GM23338 (cell line): ENCODE measurements at regions not wholly inside any gene's neighbourhood (a gene's known extent, or its start where the extent isn't known, plus 50 kb on each side); places are given as distances from the start of the nearest gene placed in this dataset.

Experiments used
- ATAC-seq: fragments of 200-7000 bp; cut with Tn5 transposase; 3 replicates; pipeline ENCODE4 v1.9.1; 2020
- DNase-seq: peaks from one replicate; pipeline ENCODE4 v3.0.0-alpha.2; 2015; ENCODE audit warnings: low spot score
- H2AFZ ChIP-seq: fragments of 200-600 bp; sonication (generic); 2 replicates; pipeline ENCODE4 v1.8.0; 2016; ENCODE audit warnings: antibody characterized with exemption, mild to moderate bottlenecking, moderate library complexity
- H3F3A ChIP-seq: fragments of 200-600 bp; sonication (generic); replicated peaks from 2 replicates; pipeline ENCODE4 v1.8.0; 2017; ENCODE audit warnings: antibody characterized with exemption, mixed run types, low read depth
- H3K27ac ChIP-seq: fragments of 200-600 bp; sonication (generic); 2 replicates; pipeline ENCODE4 v1.6.1; 2016; ENCODE audit warnings: low read depth
- H3K27me3 ChIP-seq: fragments of 200-600 bp; sonication (generic); 2 replicates; pipeline ENCODE4 v1.8.0; 2016; ENCODE audit warnings: mild to moderate bottlenecking, mixed run types, moderate library complexity; ENCODE audit not compliant: insufficient read depth
- H3K36me3 ChIP-seq: fragments of 200-600 bp; sonication (generic); 2 replicates; pipeline ENCODE4 v1.8.0; 2016; ENCODE audit warnings: mild to moderate bottlenecking; ENCODE audit not compliant: insufficient read depth
- H3K4me1 ChIP-seq: fragments of 200-600 bp; sonication (generic); 2 replicates; pipeline ENCODE4 v1.8.0; 2016; ENCODE audit warnings: mild to moderate bottlenecking, moderate library complexity; ENCODE audit not compliant: insufficient read depth
- H3K4me2 ChIP-seq: fragments of 200-600 bp; sonication (generic); 2 replicates; pipeline ENCODE4 v1.7.1; 2017; ENCODE audit warnings: mixed run types
- H3K4me3 ChIP-seq: fragments of 200-600 bp; sonication (generic); 2 replicates; pipeline ENCODE4 v1.6.1; 2016; ENCODE audit warnings: mixed run types
- H3K79me2 ChIP-seq: fragments of 200-600 bp; sonication (generic); replicated peaks from 2 replicates; pipeline ENCODE4 v1.8.0; 2017; ENCODE audit warnings: mild to moderate bottlenecking; ENCODE audit not compliant: insufficient read depth
- H3K9me2 ChIP-seq: fragments of 200-600 bp; sonication (generic); 2 replicates; pipeline ENCODE4 v1.8.0; 2017; ENCODE audit not compliant: insufficient read depth
- H4K20me1 ChIP-seq: fragments of 200-600 bp; sonication (generic); replicated peaks from 2 replicates; pipeline ENCODE4 v1.8.0; 2017; ENCODE audit warnings: mild to moderate bottlenecking; ENCODE audit not compliant: insufficient read depth
- H3K27ac Mint-ChIP-seq: 2 replicates; pipeline ENCODE4 v1.8.0; 2020; ENCODE audit warnings: inconsistent platforms, mild to moderate bottlenecking, moderate library complexity, mixed read lengths
- H3K27me3 Mint-ChIP-seq: 3 replicates; pipeline ENCODE4 v1.8.0; 2022; ENCODE audit warnings: low read depth, mild to moderate bottlenecking, moderate library complexity, mixed read lengths, inconsistent platforms; ENCODE audit not compliant: insufficient read depth, poor library complexity
- H3K36me3 Mint-ChIP-seq: 3 replicates; pipeline ENCODE4 v1.8.0; 2021; ENCODE audit warnings: low read depth, mild to moderate bottlenecking, inconsistent platforms, moderate library complexity, mixed read lengths
- H3K4me1 Mint-ChIP-seq: 3 replicates; pipeline ENCODE4 v1.8.0; 2020; ENCODE audit warnings: mild to moderate bottlenecking, inconsistent platforms, mixed read lengths
- H3K4me3 Mint-ChIP-seq: 3 replicates; pipeline ENCODE4 v1.8.0; 2021; ENCODE audit warnings: moderate library complexity, mild to moderate bottlenecking, inconsistent platforms, mixed read lengths
- H3K9me3 Mint-ChIP-seq: 3 replicates; pipeline ENCODE4 v1.8.0; 2020; ENCODE audit warnings: moderate library complexity, mild to moderate bottlenecking, inconsistent platforms, mixed read lengths
- CREB1 ChIP-seq: fragments of 250-450 bp; sonication (Bioruptor Pico); IDR thresholded peaks from 2 replicates; pipeline ENCODE4 v1.5.0; 2020; ENCODE audit warnings: low read depth, mild to moderate bottlenecking, moderate library complexity
- EZH2 ChIP-seq: fragments of 200-600 bp; sonication (generic); IDR thresholded peaks from one replicate; pipeline ENCODE4 v1.8.0; 2017; ENCODE audit warnings: antibody characterized with exemption, mild to moderate bottlenecking, low read depth; ENCODE audit not compliant: unreplicated experiment
- EZH2phosphoT487 ChIP-seq: fragments of 200-600 bp; sonication (generic); IDR thresholded peaks from one replicate; pipeline ENCODE4 v1.8.1; 2018; ENCODE audit warnings: antibody characterized with exemption; ENCODE audit not compliant: unreplicated experiment
- JUNB ChIP-seq: IDR thresholded peaks from one replicate; pipeline ENCODE4 v1.6.1; 2016; ENCODE audit warnings: antibody characterized with exemption; ENCODE audit not compliant: unreplicated experiment
- POLR2AphosphoS5 ChIP-seq: IDR thresholded peaks from 2 replicates; pipeline ENCODE4 v1.6.1; 2016; ENCODE audit warnings: antibody characterized with exemption, low read depth
- STAT1 ChIP-seq: IDR thresholded peaks from one replicate; pipeline ENCODE4 v1.6.1; 2016; ENCODE audit warnings: antibody characterized with exemption; ENCODE audit not compliant: unreplicated experiment
- ZNF114 ChIP-seq: fragments of 250-450 bp; sonication (Bioruptor Pico); IDR thresholded peaks from 2 replicates; pipeline ENCODE4 v1.5.0; 2020; ENCODE audit warnings: mild to moderate bottlenecking, moderate library complexity
- TF ChIP-seq, protein P1 (sequence below): IDR thresholded peaks from 2 replicates; pipeline ENCODE4 v1.6.1; 2016; ENCODE audit warnings: antibody characterized with exemption
- TF ChIP-seq, protein P2 (sequence below): fragments of 250-450 bp; sonication (Bioruptor Pico); IDR thresholded peaks from 2 replicates; pipeline ENCODE4 v1.5.0; 2020; ENCODE audit warnings: mild to moderate bottlenecking, moderate library complexity
- TF ChIP-seq, protein P3 (sequence below): IDR thresholded peaks from one replicate; pipeline ENCODE4 v1.6.1; 2018; ENCODE audit warnings: antibody characterized with exemption; ENCODE audit not compliant: unreplicated experiment
- TF ChIP-seq, protein P4 (sequence below), 2 experiments: fragments of 200-600 bp in 1 of 2; sonication (generic) in 1 of 2; conservative IDR thresholded peaks; 2 replicates each; pipeline versions ENCODE4 v1.5.1 to v1.6.1; 2016 to 2017; ENCODE audit warnings: antibody characterized with exemption in 2 of 2, low read depth in 2 of 2, mild to moderate bottlenecking in 2 of 2, moderate library complexity in 1 of 2

DNA sequence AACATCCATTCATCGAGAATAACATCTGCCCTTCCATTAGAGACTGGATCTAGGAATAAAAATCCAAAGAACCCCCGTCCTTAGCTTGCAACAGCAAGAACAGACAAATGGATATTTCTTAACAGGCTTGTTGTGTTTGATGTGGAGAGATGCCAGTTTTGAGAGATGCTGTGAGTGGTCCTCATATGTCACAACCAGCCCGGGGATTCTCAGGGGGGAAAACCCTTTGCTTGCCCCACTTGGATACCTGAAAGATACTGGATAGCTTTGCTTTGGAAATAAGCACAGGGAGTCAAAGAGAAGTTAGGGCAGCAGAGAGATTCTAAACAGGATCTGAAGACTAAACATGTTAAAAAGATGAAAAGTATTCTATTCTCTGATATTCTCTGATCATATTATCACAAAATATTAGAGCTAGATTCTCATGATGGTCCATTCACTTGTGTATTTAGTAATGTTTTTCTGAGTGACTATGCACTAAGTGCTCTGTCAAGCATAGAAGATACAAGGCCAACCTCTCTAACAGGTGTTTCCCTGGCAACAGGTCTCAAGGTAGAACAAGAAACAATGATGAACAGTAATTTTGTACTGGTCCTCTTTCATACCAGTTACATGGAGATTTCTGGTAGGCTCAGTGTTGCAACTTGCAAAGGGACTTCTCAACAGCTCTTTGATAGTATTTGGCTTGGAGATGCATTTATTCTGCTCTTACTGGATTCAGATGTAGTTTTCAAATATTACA lies 348.2 kb downstream of the MYCN start:
- H3K36me3 Mint-ChIP-seq = no peaks in the 10 kb centered on the region
- H3K27ac ChIP-seq = no peak overlapping the region
- no peak overlapping the region for H3K27ac Mint-ChIP-seq
- H3K27me3 Mint-ChIP-seq = peaks cover 5% of the 10 kb centered on the region
- no peak for ATAC-seq
- TF ChIP-seq CREB1 = no peak
- TF ChIP-seq, protein P1, sequence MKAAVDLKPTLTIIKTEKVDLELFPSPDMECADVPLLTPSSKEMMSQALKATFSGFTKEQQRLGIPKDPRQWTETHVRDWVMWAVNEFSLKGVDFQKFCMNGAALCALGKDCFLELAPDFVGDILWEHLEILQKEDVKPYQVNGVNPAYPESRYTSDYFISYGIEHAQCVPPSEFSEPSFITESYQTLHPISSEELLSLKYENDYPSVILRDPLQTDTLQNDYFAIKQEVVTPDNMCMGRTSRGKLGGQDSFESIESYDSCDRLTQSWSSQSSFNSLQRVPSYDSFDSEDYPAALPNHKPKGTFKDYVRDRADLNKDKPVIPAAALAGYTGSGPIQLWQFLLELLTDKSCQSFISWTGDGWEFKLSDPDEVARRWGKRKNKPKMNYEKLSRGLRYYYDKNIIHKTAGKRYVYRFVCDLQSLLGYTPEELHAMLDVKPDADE = no peak
- TF ChIP-seq JUNB = no peak
- TF ChIP-seq STAT1 = no peak
- no peak for TF ChIP-seq ZNF114
- TF ChIP-seq, protein P2, sequence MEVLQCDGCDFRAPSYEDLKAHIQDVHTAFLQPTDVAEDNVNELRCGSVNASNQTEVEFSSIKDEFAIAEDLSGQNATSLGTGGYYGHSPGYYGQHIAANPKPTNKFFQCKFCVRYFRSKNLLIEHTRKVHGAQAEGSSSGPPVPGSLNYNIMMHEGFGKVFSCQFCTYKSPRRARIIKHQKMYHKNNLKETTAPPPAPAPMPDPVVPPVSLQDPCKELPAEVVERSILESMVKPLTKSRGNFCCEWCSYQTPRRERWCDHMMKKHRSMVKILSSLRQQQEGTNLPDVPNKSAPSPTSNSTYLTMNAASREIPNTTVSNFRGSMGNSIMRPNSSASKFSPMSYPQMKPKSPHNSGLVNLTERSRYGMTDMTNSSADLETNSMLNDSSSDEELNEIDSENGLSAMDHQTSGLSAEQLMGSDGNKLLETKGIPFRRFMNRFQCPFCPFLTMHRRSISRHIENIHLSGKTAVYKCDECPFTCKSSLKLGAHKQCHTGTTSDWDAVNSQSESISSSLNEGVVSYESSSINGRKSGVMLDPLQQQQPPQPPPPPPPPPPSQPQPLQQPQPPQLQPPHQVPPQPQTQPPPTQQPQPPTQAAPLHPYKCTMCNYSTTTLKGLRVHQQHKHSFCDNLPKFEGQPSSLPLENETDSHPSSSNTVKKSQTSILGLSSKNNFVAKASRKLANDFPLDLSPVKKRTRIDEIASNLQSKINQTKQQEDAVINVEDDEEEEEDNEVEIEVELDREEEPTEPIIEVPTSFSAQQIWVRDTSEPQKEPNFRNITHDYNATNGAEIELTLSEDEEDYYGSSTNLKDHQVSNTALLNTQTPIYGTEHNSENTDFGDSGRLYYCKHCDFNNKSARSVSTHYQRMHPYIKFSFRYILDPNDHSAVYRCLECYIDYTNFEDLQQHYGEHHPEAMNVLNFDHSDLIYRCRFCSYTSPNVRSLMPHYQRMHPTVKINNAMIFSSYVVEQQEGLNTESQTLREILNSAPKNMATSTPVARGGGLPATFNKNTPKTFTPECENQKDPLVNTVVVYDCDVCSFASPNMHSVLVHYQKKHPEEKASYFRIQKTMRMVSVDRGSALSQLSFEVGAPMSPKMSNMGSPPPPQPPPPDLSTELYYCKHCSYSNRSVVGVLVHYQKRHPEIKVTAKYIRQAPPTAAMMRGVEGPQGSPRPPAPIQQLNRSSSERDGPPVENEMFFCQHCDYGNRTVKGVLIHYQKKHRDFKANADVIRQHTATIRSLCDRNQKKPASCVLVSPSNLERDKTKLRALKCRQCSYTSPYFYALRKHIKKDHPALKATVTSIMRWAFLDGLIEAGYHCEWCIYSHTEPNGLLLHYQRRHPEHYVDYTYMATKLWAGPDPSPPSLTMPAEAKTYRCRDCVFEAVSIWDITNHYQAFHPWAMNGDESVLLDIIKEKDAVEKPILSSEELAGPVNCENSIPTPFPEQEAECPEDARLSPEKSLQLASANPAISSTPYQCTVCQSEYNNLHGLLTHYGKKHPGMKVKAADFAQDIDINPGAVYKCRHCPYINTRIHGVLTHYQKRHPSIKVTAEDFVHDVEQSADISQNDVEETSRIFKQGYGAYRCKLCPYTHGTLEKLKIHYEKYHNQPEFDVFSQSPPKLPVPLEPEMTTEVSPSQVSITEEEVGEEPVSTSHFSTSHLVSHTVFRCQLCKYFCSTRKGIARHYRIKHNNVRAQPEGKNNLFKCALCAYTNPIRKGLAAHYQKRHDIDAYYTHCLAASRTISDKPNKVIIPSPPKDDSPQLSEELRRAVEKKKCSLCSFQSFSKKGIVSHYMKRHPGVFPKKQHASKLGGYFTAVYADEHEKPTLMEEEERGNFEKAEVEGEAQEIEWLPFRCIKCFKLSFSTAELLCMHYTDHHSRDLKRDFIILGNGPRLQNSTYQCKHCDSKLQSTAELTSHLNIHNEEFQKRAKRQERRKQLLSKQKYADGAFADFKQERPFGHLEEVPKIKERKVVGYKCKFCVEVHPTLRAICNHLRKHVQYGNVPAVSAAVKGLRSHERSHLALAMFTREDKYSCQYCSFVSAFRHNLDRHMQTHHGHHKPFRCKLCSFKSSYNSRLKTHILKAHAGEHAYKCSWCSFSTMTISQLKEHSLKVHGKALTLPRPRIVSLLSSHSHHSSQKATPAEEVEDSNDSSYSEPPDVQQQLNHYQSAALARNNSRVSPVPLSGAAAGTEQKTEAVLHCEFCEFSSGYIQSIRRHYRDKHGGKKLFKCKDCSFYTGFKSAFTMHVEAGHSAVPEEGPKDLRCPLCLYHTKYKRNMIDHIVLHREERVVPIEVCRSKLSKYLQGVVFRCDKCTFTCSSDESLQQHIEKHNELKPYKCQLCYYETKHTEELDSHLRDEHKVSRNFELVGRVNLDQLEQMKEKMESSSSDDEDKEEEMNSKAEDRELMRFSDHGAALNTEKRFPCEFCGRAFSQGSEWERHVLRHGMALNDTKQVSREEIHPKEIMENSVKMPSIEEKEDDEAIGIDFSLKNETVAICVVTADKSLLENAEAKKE (CRISPR knock-in tag) = no peak
- TF ChIP-seq, protein P3, sequence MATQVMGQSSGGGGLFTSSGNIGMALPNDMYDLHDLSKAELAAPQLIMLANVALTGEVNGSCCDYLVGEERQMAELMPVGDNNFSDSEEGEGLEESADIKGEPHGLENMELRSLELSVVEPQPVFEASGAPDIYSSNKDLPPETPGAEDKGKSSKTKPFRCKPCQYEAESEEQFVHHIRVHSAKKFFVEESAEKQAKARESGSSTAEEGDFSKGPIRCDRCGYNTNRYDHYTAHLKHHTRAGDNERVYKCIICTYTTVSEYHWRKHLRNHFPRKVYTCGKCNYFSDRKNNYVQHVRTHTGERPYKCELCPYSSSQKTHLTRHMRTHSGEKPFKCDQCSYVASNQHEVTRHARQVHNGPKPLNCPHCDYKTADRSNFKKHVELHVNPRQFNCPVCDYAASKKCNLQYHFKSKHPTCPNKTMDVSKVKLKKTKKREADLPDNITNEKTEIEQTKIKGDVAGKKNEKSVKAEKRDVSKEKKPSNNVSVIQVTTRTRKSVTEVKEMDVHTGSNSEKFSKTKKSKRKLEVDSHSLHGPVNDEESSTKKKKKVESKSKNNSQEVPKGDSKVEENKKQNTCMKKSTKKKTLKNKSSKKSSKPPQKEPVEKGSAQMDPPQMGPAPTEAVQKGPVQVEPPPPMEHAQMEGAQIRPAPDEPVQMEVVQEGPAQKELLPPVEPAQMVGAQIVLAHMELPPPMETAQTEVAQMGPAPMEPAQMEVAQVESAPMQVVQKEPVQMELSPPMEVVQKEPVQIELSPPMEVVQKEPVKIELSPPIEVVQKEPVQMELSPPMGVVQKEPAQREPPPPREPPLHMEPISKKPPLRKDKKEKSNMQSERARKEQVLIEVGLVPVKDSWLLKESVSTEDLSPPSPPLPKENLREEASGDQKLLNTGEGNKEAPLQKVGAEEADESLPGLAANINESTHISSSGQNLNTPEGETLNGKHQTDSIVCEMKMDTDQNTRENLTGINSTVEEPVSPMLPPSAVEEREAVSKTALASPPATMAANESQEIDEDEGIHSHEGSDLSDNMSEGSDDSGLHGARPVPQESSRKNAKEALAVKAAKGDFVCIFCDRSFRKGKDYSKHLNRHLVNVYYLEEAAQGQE = no peak
- no peak for TF ChIP-seq EZH2
- no peak for TF ChIP-seq POLR2AphosphoS5
- TF ChIP-seq EZH2phosphoT487 = no peak
- TF ChIP-seq, protein P4, sequence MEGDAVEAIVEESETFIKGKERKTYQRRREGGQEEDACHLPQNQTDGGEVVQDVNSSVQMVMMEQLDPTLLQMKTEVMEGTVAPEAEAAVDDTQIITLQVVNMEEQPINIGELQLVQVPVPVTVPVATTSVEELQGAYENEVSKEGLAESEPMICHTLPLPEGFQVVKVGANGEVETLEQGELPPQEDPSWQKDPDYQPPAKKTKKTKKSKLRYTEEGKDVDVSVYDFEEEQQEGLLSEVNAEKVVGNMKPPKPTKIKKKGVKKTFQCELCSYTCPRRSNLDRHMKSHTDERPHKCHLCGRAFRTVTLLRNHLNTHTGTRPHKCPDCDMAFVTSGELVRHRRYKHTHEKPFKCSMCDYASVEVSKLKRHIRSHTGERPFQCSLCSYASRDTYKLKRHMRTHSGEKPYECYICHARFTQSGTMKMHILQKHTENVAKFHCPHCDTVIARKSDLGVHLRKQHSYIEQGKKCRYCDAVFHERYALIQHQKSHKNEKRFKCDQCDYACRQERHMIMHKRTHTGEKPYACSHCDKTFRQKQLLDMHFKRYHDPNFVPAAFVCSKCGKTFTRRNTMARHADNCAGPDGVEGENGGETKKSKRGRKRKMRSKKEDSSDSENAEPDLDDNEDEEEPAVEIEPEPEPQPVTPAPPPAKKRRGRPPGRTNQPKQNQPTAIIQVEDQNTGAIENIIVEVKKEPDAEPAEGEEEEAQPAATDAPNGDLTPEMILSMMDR (conservative IDR thresholded peaks at IDR 0.05; ENCODE audit: low read depth in 2 of 2) = no peak
- no peak overlapping the region for H3K4me3 ChIP-seq
- no peak overlapping the region for H3K4me3 Mint-ChIP-seq
- H3K4me1 Mint-ChIP-seq = peaks cover 3% of the 10 kb centered on the region; the same call in 2 of the 3 replicates
- H3K4me1 ChIP-seq = no peaks in the 10 kb centered on the region
- no peaks in the 10 kb centered on the region for H4K20me1 ChIP-seq
- H3F3A ChIP-seq = no peaks in the 10 kb centered on the region
- H3K36me3 ChIP-seq = no peaks in the 10 kb centered on the region
- H2AFZ ChIP-seq = no peak overlapping the region
- H3K9me2 ChIP-seq = no peaks in the 10 kb centered on the region
- H3K9me3 Mint-ChIP-seq = no peaks in the 10 kb centered on the region
- no peaks in the 10 kb centered on the region for H3K27me3 ChIP-seq
- H3K79me2 ChIP-seq = no peaks in the 10 kb centered on the region
- H3K4me2 ChIP-seq = no peak overlapping the region
- DNase-seq = no peak
